OCI-LY7 (cell line): ENCODE measurements at regions not wholly inside any gene's neighbourhood (a gene's known extent, or its start where the extent isn't known, plus 50 kb on each side); places are given as distances from the start of the nearest gene placed in this dataset.

ENCODE experiments used
- EZH2phosphoT487 ChIP-seq: fragments of 200-600 bp; sonication (generic); IDR thresholded peaks from 2 replicates; pipeline ENCODE4 v1.6.1; 2018; ENCODE audit warnings: low read depth, borderline replicate concordance, mild to moderate bottlenecking, mixed run types, antibody characterized with exemption, low read length, moderate library complexity, mixed read lengths
- TF ChIP-seq, protein P1 (sequence below): fragments of 200-600 bp; sonication (generic); conservative IDR thresholded peaks from 2 replicates; pipeline ENCODE4 v1.5.1; 2014; ENCODE audit warnings: mild to moderate bottlenecking, antibody characterized with exemption, low read length, moderate library complexity, mixed read lengths

DNA sequence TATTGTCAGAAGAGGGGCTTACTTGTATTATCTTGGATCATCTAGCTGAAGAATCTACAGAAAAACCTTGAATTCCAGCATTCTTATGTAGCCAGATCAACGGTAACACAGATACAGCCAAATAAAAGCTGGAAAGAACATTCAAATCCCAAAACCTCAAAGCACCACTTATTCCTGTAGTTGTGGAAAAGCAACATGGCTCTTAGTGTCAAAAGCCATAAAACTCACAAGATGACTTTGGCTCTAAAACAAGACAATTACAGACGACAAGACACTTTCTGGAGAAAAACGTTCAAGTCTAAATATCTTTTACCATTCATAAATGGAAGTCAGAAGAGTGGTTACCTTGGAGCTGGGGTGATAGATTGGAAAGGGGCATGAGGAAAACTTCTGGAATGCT lies 173.0 kb downstream of the HERPUD2 start:
- TF ChIP-seq, protein P1, sequence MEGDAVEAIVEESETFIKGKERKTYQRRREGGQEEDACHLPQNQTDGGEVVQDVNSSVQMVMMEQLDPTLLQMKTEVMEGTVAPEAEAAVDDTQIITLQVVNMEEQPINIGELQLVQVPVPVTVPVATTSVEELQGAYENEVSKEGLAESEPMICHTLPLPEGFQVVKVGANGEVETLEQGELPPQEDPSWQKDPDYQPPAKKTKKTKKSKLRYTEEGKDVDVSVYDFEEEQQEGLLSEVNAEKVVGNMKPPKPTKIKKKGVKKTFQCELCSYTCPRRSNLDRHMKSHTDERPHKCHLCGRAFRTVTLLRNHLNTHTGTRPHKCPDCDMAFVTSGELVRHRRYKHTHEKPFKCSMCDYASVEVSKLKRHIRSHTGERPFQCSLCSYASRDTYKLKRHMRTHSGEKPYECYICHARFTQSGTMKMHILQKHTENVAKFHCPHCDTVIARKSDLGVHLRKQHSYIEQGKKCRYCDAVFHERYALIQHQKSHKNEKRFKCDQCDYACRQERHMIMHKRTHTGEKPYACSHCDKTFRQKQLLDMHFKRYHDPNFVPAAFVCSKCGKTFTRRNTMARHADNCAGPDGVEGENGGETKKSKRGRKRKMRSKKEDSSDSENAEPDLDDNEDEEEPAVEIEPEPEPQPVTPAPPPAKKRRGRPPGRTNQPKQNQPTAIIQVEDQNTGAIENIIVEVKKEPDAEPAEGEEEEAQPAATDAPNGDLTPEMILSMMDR: no peak
- no peak for TF ChIP-seq EZH2phosphoT487
